Endothelial cell (in vitro differentiated cells): ENCODE measurements at regions not wholly inside any gene's neighbourhood (a gene's known extent, or its start where the extent isn't known, plus 50 kb on each side); places are given as distances from the start of the nearest gene placed in this dataset.

Experiments used
- DNase-seq: peaks from one replicate; pipeline ENCODE4 v3.0.0; 2021; ENCODE audit warnings: low spot score
- H3K27ac Mint-ChIP-seq: one replicate; pipeline ENCODE4 v1.8.0; 2021; ENCODE audit warnings: mixed read lengths, inconsistent platforms; ENCODE audit not compliant: unreplicated experiment
- H3K27me3 Mint-ChIP-seq: one replicate; pipeline ENCODE4 v1.8.0; 2021; ENCODE audit warnings: mild to moderate bottlenecking, moderate library complexity, mixed read lengths, inconsistent platforms; ENCODE audit not compliant: unreplicated experiment
- H3K36me3 Mint-ChIP-seq: one replicate; pipeline ENCODE4 v1.8.0; 2021; ENCODE audit warnings: mild to moderate bottlenecking, low read depth, mixed read lengths, inconsistent platforms; ENCODE audit not compliant: unreplicated experiment
- H3K4me1 Mint-ChIP-seq: one replicate; pipeline ENCODE4 v1.8.0; 2021; ENCODE audit warnings: mild to moderate bottlenecking, mixed read lengths, inconsistent platforms; ENCODE audit not compliant: unreplicated experiment
- H3K4me3 Mint-ChIP-seq: one replicate; pipeline ENCODE4 v1.8.0; 2021; ENCODE audit warnings: mild to moderate bottlenecking, mixed read lengths, inconsistent platforms; ENCODE audit not compliant: unreplicated experiment
- H3K9me3 Mint-ChIP-seq: one replicate; pipeline ENCODE4 v1.8.0; 2021; ENCODE audit warnings: mixed read lengths, inconsistent platforms; ENCODE audit not compliant: unreplicated experiment
- CTCF ChIP-seq: fragments of 200-600 bp; sonication (generic); IDR thresholded peaks from one replicate; pipeline ENCODE4 v1.5.0; 2021; ENCODE audit warnings: antibody characterized with exemption; ENCODE audit not compliant: unreplicated experiment

GRCh38 chr2:147095376-147095775 lies 749.5 kb upstream of the ACVR2A start:
- Mint-ChIP-seq H3K36me3 (no peaks in the 10 kb centered on the region), H3K9me3 (no peaks in the 10 kb centered on the region), H3K27ac (no peak overlapping the region), H3K4me1 (no peaks in the 10 kb centered on the region), H3K4me3 (no peak overlapping the region), H3K27me3 (no peaks in the 10 kb centered on the region)
- no peak for TF ChIP-seq CTCF
- no peak for DNase-seq

GRCh38 chr2:147094077-147094476 lies 750.8 kb upstream of the ACVR2A start:
- H3K27ac Mint-ChIP-seq = no peak overlapping the region
- no peaks in the 10 kb centered on the region for H3K27me3 Mint-ChIP-seq
- no peaks in the 10 kb centered on the region for H3K36me3 Mint-ChIP-seq
- no peak for TF ChIP-seq CTCF
- DNase-seq = no peak
- no peaks in the 10 kb centered on the region for H3K4me1 Mint-ChIP-seq
- H3K4me3 Mint-ChIP-seq = no peak overlapping the region
- no peaks in the 10 kb centered on the region for H3K9me3 Mint-ChIP-seq

DNA sequence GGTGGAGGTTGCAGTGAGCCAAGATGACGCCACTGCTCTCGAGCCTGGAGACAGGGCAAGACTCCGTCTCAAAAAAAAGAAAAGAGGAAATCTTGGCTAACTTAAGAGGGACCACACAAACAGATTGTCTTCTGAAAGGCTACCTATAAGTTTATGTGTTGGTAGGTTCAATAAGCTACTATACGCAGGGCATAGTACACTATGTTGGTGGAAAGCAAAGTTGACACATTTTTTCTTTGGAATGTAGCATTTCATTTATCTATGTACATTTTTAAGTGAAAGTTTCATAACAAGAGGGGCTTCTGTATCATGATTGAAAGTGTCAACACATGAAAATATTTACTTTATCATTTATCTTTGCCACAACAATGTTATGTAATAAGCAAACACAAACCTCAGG lies 752.6 kb upstream of the ACVR2A start:
- no peak for TF ChIP-seq CTCF
- Mint-ChIP-seq H3K4me3 (no peak overlapping the region), H3K9me3 (no peaks in the 10 kb centered on the region), H3K36me3 (no peaks in the 10 kb centered on the region), H3K27me3 (no peaks in the 10 kb centered on the region), H3K27ac (no peak overlapping the region), H3K4me1 (no peaks in the 10 kb centered on the region)
- DNase-seq = no peak

DNA sequence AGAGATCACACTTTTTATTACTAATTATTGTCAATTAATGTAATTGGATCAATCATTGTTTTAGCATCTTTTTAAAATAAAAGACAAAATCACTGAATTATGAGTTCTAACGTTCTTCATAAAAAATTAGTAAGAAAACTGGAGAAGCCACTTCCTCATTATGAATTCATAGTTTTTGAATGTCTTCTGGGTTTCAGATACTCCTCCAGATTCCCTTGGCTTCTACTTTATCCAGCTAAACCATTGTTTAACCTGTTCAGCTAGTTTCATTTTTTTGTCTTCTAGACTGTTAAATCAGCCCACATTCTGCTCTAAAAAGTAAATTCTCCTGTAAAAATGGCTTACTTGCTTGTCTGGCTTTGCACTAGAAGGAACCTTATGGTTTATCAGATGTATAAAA lies 753.4 kb upstream of the ACVR2A start:
- DNase-seq = no peak
- H3K4me3 Mint-ChIP-seq = no peak overlapping the region
- H3K36me3 Mint-ChIP-seq = no peaks in the 10 kb centered on the region
- H3K27me3 Mint-ChIP-seq = no peaks in the 10 kb centered on the region
- no peaks in the 10 kb centered on the region for H3K9me3 Mint-ChIP-seq
- H3K27ac Mint-ChIP-seq = no peak overlapping the region
- no peak for TF ChIP-seq CTCF
- H3K4me1 Mint-ChIP-seq = no peaks in the 10 kb centered on the region

GRCh38 chr2:147088871-147089270 lies 756.0 kb upstream of the ACVR2A start:
- Mint-ChIP-seq H3K36me3 (no peaks in the 10 kb centered on the region), H3K9me3 (no peaks in the 10 kb centered on the region), H3K27me3 (no peaks in the 10 kb centered on the region), H3K27ac (no peak overlapping the region), H3K4me1 (no peaks in the 10 kb centered on the region), H3K4me3 (no peak overlapping the region)
- no peak for TF ChIP-seq CTCF
- DNase-seq = no peak
